ENCODE measurements at regions not wholly inside any gene's neighbourhood (a gene's known extent, or its start where the extent isn't known, plus 50 kb on each side); places are given as distances from the start of the nearest gene placed in this dataset.

DNA sequence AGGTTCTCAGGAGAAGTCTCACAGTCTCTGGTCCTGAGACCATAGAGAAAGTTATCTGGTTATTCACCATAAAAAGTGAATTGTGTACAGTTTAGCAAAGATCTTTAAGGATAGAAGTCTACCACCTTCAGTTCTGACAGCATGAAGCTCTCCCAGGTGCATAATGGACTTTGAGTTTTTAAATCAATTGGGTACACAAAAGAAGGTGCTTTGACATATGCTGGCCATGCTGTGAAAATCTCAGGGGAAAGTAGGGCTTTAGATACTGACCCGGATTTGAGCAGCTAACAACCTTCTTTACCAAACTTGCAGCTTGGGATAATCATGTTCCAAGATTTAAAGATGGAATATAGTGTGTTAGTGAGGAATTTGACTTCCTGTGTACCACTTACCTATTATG, 264.2 kb downstream of the ZSWIM6 start:
- DNase-seq (ENCODE audit: low spot score) = no peak

DNA sequence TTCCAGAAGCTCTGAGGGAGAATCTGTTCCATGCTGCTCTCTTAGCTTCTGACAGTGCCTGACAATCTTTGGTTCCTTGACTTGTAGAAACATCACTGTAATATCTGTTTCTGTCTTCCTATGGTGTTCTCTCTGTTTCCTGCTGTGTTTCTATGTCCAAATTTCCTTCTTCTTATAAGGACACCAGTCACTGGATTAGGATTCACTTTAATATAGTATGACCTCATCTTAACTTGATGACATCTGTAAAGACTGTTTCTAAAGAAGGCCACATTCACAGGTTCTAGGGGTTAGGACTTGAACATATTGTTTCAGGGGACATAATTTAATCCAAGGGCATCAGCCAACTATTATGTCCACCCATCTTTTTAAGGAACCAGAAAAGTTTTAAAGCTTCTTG, 265.6 kb downstream of the ZSWIM6 start:
- no peak for DNase-seq (ENCODE audit: low spot score)

DNA sequence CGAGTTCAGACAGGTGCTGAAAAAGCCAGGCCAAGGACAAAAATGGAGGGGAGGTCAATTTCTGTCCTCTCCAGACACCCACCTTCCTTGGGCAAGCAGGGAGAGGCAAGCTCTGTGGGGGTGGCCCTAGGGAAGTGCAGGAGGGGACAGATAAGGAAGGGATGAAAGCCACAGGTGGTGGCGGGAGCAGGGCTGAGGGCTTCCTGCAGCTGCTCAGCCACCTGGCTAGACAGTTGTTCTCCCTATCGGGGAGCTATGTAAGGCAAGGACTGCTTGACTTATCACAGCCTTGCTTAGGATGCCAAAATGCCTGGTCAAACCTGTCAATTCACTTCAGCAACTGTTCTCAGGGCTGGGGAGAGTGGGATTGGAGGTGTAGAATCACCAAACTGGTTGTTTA, 266.1 kb downstream of the ZSWIM6 start:
- no peak for DNase-seq (ENCODE audit: low spot score)

DNA sequence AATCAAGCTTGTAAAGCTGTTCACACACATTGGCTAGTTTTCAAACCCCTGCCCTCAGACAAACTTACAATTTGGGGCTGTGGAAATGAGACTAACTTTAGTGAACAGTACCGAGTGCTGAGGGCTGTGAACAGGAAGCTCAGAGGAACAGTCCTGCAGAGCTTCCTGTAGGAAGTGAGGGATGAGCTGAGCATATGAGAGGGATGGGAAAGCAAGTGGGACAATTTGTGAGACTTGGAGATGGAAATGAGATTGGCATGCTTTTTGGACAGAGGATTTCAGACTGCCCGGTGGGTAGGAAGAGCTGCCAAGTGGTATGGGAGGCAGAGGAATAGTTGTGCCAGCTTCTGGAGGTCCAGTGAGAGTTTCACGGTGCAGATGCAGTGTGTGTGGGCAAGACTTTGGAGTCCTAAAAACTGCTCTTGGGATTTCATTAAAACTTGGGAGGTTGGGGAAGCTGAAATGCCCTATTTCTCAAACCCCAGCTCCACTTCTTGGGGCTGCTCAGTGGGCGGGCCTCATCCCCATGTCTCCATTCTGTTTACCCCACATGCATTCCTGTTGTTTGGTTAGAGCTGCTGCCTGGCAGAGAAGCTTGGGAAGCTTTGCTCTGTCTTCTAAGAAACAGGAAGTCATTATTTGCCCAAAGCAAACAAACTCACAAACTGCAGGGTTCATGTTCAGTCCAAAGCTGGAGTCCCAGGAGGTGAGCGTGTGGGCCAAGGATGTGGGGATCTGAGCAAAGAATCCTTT, 267.5 kb downstream of the ZSWIM6 start:
- no peak for DNase-seq (ENCODE audit: low spot score)

DNA sequence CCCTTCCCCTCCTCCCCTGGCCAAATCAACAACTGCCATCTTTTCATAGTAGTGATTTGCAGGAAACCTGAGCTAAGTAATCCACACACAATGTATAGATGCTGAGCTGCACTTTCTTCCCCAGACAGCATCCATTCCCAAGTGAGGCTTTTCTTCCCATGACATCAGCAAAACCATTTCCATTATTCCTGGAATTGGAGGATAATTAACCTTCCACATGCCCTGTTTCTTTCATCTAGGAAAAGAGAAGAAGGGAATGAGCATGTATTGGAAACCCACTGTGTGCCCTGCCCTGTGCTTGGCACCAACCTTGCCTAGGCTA, 268.0 kb downstream of the ZSWIM6 start:
- DNase-seq (ENCODE audit: low spot score) = no peak

DNA sequence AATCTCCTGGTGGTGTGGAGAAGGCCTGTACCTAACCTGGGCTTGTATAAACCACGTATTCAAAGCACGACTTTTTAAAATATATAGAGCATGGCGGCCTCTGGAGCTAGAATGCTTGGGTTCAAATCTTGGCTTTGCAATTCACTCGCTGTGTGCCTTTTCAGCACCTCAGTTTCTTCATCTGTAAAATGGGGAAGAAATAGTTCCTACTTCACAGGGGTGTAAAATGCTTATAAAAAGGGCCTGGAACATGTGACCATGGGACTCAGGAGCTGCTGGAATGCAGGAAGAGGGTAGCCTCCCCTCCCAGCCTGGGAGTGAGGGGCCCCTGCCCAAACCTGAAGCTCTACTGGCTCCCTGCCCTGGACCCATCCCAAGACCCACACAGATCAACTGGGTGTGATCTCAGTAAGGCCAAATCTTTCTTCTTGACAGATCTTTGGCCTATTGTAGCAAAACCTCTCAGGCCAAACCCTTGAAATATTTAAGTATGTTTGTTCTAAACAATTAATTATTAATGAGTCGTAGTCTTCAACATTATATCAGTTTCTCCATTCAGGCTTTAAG, 269.0 kb downstream of the ZSWIM6 start:
- no peak for DNase-seq (ENCODE audit: low spot score)

DNA sequence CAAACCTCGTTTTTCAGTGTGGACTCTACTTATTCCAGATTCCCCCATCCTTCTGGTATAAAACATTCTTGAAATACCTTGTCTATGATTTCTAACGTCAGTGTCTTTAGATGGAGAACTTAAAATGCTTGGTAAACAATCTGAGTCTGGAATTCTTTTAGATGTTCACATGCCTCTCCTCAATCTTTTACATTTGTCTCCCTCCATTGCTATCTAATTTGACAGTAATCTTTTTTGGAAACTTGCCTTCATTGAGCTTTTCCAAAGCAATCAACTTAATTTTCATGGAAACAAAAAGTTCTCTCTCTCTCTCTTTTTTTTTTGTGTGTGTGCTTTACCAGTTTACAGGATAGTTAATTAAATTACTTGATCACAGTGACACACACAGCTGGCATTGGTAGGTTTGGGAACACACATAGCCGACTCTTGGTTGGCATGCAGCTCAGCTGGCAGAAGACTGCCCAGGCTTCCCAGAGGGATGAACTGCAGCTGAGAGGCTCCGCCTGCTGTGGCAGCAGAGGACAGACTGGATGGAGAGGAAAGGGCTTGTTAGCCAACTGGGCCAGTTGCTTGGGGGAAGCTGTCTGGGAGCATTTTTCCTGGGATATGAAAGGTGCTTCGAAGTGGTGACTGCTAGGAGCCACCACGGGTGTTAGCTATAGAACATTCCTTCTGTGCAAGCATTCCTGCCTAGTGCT, 271.3 kb downstream of the ZSWIM6 start:
- DNase-seq (ENCODE audit: low spot score) = no peak

DNA sequence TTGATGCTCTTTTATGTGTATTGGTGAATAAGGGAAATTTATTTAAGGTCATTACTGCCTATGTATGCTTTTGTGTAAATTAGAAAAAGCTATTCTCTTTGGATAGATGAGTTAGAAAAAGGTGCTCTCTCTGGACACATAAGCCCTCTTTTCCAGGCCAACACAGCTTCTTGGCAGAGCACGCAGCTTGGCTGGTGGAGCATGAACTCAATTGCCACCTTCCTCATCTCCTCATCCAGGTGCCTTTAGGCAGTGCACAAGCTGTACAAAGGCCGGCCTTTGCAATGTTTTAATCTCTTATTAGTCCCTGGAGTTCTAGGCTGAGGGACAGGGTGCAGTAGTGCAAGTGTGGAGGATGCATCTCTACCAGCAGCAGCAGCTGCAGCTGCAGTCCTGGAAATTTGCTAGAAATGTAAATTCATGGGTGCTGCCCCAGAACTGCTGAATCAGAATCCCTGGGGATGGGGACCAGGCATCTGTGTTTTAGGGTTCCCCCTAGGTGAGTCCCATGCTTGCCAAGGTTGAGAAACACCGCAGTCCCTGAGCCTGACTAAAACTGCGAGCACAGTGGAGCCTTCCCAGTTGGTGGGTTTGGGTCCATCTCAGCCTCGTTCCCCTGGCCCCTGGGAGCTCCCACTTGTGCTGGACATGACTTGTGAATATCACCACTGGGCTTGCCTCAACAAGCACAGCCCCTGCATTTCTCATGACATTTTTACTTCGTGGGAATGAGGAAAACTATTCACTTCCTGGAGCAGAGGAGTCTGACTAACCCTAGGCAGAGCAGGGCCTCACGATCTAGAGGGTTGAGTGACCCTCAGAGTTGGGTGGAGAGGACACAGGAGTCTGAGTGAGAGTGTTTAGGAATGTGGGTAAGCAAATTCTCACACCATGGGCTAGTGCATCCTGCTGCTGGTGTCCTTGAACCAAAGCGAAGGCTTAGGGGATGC, 272.3 kb downstream of the ZSWIM6 start:
- DNase-seq (ENCODE audit: low spot score) = no peak

DNA sequence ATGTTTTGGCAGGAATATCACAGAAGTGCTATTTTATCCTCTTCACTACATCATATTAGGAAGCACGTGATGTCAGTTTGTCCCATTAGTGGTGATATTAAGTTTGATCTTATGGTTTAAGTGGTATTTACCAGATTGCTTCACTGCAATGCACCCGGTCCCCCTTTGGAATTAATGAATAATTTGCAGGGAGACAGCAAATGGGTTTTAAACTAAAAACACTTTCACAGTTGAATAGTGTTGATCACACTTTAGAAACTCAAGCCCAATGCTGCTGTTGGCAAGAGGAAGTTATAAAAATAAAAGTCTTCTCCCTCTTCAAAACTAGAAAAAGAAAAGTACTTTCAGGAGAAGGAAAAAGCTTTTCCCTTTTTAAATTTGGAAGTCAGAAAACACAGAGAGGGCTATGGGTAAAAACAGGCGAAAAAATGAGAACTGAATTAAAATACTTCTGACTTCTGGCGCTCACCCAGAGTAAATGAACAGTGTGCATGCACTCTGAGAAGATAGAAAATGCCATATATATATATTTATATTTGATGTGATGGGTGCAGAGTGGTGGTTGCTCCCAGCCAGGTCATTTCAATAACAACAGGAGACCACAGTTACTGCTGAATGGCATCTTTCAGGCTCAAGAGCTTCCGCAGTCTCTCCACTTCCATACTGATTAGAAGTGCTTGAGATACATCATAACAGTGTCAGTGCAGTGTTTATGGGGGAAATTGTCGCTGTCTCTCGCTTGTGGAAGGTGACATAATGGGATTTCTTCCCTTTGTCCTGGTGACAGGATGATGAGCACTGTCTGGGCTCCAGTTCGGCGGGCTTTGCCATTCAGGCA, 278.0 kb downstream of the ZSWIM6 start:
- DNase-seq (ENCODE audit: low spot score) = no peak

DNA sequence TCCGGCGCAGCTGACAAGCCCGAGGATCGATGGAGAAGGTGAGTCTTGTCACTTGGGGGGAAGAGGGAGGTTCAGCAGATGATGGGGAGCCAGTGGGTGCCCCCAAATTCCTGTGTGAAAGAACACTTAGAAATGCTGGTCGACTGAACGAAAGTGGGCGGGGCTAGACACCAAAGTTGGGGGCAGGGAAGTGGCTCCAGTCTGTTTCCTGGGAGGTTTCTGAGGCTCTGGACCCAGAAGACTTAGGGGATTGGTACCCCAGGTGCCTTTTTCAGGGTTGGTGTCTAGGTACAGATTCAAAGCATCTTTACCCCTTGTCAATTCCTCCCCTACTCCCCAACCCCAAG, 278.6 kb downstream of the ZSWIM6 start:
- DNase-seq (ENCODE audit: low spot score) = no peak

DNA sequence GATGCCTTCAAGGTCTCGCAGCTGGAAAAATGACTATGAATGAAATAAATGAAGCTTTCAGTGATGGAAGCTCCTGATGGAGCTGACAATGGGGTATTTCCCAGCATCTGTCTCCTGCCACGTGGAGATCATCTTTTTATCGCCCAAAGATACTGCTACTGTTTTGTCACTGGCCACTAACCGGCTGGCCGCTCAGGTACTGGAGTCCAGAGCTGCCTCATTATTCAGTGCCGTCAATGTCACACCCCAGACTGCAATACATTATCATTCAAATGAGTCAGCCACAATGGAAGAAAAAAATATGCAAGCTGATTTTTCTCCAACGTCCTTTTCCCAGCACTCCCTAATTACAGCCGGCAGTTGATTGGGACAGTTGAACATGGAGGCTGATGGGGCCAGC, 280.4 kb downstream of the ZSWIM6 start:
- no peak for DNase-seq (ENCODE audit: low spot score)

DNA sequence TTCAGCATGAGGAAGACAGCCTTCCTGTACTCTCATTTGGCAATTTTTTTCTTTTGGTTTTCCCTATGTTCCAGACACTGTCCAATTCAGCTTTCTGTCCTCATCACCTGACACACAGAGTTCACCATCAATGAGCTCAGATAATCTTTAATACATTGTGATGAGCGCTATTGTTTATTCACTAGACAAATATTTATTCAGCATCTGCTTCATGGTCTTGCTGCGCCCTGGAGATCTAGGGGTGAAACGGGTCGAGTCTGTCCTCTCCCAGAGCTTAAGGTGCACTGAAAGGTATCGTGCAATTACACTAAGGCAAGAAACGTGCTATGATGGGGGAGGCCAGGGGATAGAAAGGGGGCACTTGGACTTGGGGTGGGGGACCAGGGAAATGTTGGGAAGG, 281.6 kb downstream of the ZSWIM6 start:
- DNase-seq (ENCODE audit: low spot score) = no peak

DNA sequence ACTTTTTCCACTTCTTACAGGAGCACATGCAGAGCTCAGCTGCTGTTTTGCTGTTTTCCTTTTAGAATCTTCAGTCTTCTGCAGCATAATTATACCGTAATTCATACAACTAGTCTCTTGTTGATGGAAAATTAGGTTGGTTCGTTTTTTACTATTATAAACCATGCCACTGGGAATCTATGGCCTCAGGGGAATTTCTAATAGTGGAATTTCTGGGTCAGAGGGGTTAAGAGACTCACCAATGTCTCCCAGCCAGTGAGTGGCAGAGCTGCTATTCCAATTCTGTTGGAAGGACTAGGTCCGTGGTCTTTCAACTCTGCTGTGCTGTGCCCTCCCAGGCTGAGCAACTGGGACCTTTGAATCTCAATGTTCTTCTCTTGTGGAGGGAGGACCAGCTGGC, 282.5 kb downstream of the ZSWIM6 start:
- no peak for DNase-seq (ENCODE audit: low spot score)

DNA sequence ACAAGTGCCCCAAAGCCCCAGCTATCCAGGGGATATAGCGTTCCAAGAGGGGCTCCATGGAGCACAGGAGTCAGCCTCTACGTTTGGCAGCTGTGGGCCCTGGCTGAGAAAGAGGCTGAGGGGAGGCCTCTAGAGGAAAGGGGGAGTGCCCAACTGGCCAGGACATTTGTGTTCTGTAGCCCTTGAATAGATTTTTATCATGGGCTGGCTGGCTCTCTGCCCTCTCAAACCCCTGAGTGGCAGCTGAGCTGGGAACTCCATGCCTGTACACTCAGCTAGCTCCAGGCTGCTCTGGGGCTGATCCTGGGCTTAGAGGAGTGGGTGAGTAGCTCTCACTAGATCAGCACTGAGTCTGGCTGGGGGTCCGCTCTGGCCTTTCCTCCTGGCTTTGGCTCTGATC, 285.0 kb downstream of the ZSWIM6 start:
- DNase-seq (ENCODE audit: low spot score) = no peak

DNA sequence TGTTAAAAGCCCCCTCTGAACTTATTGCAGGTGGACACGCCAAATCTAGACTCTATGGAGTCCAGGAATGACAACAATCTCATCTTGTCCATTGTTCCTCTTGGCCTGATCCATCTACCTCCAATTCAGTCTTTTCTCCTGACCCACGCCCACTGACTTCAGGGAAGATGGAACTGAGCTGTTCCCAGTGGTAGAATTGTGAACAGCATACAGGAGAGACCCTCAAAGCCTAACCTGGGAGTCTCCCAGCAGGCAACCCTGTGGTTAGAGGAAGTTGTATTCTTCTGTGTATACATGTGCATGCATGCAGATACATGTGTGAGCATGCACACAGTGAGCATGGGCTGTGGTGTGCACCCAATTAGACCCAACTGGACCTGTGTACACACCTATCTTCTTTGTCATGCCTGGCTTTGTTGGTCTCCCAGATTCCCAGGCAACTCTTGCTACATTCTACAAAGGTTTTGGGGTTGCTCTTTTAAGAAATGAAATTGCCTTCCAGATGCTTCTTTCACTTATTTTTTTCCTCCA, 286.0 kb downstream of the ZSWIM6 start:
- no peak for DNase-seq (ENCODE audit: low spot score)

DNA sequence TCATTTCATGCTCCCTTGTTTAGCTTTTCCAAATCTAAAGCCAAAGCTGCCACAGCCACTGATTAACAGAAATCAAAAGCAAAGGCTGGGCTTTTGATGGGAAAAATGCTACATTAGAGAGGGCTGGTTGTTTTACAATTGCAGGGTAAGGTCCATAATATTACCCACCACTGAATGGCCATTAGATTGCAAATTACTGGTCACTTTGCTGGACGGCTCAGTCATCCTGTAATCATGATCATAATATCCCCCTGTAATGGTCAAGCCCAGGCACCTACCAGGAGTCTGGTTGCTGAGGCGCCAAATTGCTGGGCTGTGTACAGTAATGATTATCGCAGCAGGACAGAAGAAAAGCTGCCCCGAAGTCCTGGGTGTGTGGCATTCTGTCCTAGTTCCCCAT, 286.5 kb downstream of the ZSWIM6 start:
- no peak for DNase-seq (ENCODE audit: low spot score)

DNA sequence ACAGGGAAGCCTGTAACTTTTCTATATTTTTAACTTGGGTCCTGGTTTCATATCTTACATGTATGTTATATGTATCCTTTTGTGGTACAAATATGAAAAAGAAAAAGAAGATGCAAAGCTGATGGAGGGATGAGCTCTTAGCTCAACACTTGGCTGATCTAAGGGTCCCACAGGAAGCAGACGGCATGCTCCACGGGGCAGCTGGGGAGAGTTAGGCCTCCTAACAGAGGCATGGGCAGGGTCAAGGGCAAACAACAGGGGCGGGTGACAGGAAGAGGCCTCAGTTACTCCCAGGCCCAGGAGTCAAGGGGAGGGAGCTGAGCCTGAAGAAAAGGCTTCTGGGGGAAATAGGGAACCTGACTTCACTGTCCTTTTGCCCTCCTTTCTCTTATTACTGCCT, 287.2 kb downstream of the ZSWIM6 start:
- no peak for DNase-seq (ENCODE audit: low spot score)

DNA sequence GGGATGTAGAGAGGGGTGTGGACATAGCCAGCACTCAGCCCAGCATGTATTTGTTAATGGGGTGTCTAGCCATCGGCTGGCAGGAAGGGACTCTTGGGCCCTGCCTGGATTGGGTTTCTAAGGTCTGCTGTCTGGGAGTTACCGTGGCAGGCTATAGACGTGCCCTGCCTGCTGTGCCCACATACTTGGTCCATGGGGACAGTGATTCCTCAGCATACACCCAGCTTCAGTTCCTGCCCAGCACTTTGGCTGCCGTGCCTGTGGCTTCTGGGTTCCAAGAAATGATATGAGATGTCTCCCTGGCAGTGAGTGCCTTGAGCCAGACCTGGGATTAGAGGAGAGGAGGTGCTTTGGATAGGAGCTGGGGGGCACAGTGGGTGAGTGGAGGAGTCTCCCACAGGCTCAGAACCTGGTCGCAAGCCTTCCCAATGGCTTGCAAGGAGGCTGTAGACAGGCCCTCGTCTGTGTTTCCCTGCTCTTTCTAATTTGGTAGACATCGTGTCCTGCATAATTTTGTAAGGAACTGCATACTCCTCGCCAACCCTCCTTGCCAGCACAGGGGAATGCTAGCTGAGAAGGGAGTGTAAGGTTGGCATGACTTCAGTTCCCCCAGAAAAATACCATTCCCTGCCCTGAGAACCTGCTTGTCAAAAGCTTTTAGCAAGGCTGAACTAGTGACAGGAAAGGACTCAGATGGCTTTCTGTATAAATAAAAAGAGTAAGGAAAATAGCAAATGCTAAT, 287.9 kb downstream of the ZSWIM6 start:
- no peak for DNase-seq (ENCODE audit: low spot score)

DNA sequence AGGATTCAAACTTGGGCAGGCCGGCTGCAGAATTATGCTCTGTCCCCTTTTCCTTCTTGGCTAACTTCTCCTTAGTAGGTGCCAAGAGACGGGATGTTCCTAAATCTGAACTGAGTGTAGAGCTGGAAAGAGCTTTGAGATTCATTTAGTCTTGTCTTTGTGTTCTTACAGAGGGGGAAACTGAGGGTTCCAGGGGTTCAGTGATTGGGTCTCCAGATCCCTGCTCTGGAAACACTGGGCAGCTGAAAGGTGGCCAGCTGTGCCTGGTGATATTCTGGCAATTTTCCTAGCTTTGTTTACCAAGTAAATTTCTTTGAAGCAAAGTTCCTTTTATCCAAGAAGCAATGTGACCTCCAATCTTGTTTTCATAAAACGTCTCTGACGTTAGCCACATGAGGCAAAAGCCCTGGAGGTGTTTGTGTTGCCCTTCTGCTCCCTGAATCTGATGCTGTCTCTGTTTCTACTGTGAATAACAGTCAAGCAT, 288.7 kb downstream of the ZSWIM6 start:
- no peak for DNase-seq (ENCODE audit: low spot score)

DNA sequence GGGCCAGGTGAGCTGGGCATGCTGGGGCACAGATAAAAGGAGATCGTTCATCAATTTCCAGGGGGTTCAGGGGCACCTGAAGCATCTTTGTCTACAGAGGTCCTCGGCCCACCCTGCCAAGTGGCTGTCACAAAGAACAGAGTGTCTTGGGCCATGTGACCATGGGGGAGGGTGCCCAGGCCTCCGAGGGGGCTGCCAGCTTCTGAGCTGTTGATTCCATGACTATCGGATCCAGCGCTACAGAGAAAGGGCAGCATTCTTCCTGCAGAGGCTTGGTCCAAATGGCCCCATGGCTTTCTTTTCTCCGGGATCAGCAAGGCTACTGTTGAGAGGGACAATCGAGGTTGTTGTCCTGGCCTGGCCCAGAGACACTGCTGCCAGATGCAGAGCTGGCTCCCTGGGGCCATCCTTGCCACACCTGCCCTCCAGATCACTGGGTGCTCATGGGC, 289.2 kb downstream of the ZSWIM6 start:
- DNase-seq (ENCODE audit: low spot score) = no peak

Measured in mesenteric fat pad (tissue), 1 donor.